ENCODE measurements at regions not wholly inside any gene's neighbourhood (a gene's known extent, or its start where the extent isn't known, plus 50 kb on each side); places are given as distances from the start of the nearest gene placed in this dataset.

DNA sequence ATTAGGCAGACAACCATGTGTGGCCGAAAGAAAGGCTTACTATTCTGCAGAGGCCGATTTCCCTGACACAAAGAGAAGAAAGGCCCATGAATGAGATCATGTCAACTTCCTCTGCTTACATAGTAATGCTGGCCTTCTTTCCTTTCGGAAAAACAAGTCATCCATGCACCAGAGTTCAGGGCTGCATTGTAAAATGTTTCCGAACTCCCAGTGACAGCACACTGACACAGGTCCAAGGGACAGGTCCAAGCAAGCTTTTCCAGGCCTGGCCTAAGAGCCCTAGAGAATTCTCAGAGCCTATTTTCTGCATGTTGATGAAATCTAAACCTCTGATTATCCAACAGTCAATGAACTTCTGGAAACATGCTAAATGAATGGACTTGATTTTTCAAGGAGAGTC, 140.9 kb downstream of the ZNF608 start:
- peak; percentile 99 for DNase-seq
- Histone ChIP-seq H3K9me3 (replicated peaks; ENCODE audit: control insufficient read depth, low read depth, low read length) (no peaks in the 10 kb centered on the region), H3K4me1 (ENCODE audit: control insufficient read depth, insufficient read depth, low read length) (peaks cover 12% of the 10 kb centered on the region), H3K36me3 (ENCODE audit: control insufficient read depth, insufficient read depth, low read length) (no peaks in the 10 kb centered on the region), H3K27ac (ENCODE audit: low read length) (peak overlapping the region; percentile 86), H3K4me3 (ENCODE audit: low read length) (no peak overlapping the region), H3K27me3 (ENCODE audit: control insufficient read depth, insufficient read depth, low read length) (no peaks in the 10 kb centered on the region)
- 13% methylated on average over 4 of the region's 4 CpGs for WGBS (ENCODE audit: insufficient coverage)

- DNase-seq = peak; percentile 59
- H3K9me3 ChIP-seq (replicated peaks; ENCODE audit: control insufficient read depth, low read depth, low read length) = no peaks in the 10 kb centered on the region
- 11% methylated on average over 1 of the region's 4 CpGs for WGBS (ENCODE audit: insufficient coverage)
- H3K27me3 ChIP-seq (ENCODE audit: control insufficient read depth, insufficient read depth, low read length) = no peaks in the 10 kb centered on the region
- no peaks in the 10 kb centered on the region for H3K36me3 ChIP-seq (ENCODE audit: control insufficient read depth, insufficient read depth, low read length)
- H3K27ac ChIP-seq (ENCODE audit: low read length) = peak overlapping the region; percentile 86
- H3K4me1 ChIP-seq (ENCODE audit: control insufficient read depth, insufficient read depth, low read length) = peaks cover 13% of the 10 kb centered on the region
- no peak overlapping the region for H3K4me3 ChIP-seq (ENCODE audit: low read length)
Measured at GRCh38 chr5:124604419-124604818, 142.0 kb downstream of the ZNF608 start.

DNA sequence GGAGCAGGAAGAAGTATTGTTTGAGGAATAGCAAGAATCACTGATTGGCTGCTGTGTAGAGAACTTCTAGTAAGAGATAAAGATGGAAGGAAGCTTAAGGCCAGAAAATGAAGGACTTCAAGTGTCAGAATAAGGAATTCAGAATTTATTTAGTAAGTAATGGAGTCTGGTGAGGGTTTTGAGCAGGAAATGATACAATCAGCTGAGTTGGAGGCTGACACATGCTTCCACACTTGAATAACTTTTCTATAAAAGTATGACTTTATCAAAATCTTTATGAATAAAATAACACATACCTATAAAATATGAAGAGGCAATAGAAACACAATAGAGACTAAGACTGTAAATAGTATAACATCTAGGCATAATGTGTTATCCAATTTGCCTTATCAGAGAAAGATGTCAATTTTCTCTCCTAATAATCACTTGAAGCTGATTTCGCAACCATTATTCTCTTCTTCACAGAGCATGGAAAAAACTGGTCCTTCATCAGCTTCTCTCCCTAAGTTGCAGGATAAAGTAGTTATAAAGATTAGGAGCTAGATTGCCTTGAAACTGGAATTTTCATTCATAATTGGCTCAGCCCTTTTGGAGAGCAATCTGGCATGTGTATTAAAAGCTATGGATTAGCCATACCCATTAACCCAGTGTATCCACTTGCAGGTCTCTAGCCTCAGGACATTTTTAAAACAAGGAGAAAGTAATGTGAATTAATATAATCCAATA, 143.4 kb downstream of the ZNF608 start:
- Histone ChIP-seq H3K9me3 (replicated peaks; ENCODE audit: control insufficient read depth, low read depth, low read length) (no peaks in the 10 kb centered on the region), H3K27ac (ENCODE audit: low read length) (no peak overlapping the region), H3K4me3 (ENCODE audit: low read length) (no peak overlapping the region), H3K4me1 (ENCODE audit: control insufficient read depth, insufficient read depth, low read length) (peaks cover 15% of the 10 kb centered on the region), H3K36me3 (ENCODE audit: control insufficient read depth, insufficient read depth, low read length) (no peaks in the 10 kb centered on the region), H3K27me3 (ENCODE audit: control insufficient read depth, insufficient read depth, low read length) (no peaks in the 10 kb centered on the region)
- DNase-seq = no peak
- no CpG with 5 or more reads among the region's 1 CpG for WGBS (ENCODE audit: insufficient coverage)

DNA sequence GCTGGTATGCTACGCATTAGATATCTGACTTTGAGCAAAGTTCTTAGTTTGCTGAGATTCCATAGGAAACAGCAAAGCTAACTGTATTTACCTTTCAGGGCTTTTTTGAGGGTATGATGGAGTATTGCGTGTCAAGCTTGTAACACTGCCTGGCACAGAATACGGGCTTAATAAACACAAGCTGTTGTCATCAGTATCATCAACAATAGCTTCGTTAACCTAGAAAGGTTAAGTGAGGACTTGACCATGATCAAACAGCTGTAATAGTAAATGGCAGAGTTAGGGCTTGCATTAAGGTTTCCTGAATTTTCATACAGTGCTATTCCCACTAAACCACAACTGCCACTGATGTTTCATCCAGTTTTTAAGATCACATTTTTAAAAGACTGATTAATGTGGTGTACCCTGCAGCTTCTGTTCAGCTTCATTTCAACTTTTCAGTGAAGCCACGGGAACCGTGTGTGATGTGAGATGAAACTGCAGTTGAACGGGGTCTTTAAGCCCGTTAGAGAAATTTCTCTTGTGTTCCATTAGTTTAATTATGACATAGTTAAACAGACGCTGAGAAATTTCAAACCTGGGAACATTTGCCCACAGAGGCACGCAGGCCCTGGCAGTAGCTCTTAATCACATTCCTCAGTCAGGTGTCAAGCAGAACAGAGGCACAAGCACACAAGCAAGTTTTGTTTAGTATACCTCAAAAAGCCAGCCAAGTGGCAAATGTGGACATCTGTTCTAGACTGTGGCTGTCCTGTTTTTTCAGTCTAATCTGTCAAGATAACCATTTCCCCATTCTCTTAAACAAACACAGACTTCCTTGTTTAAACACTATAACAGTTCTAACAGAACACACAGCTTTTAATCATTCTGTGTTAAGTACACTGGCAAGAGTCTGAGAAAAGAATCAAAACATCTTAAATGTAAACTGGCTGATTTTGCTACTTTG, 147.1 kb downstream of the ZNF608 start:
- Histone ChIP-seq H3K4me3 (ENCODE audit: low read length) (no peak overlapping the region), H3K27ac (ENCODE audit: low read length) (peak overlapping the region; percentile 17), H3K4me1 (ENCODE audit: control insufficient read depth, insufficient read depth, low read length) (peaks cover 7% of the 10 kb centered on the region), H3K9me3 (replicated peaks; ENCODE audit: control insufficient read depth, low read depth, low read length) (no peaks in the 10 kb centered on the region), H3K27me3 (ENCODE audit: control insufficient read depth, insufficient read depth, low read length) (no peaks in the 10 kb centered on the region), H3K36me3 (ENCODE audit: control insufficient read depth, insufficient read depth, low read length) (no peaks in the 10 kb centered on the region)
- DNase-seq = peak; percentile 73
- 60% methylated on average over 2 of the region's 10 CpGs for WGBS (ENCODE audit: insufficient coverage)

GRCh38 chr5:124596595-124597421, 149.6 kb downstream of the ZNF608 start:
- Histone ChIP-seq H3K4me1 (ENCODE audit: control insufficient read depth, insufficient read depth, low read length) (peaks cover 5% of the 10 kb centered on the region), H3K27ac (ENCODE audit: low read length) (no peak overlapping the region)

DNA sequence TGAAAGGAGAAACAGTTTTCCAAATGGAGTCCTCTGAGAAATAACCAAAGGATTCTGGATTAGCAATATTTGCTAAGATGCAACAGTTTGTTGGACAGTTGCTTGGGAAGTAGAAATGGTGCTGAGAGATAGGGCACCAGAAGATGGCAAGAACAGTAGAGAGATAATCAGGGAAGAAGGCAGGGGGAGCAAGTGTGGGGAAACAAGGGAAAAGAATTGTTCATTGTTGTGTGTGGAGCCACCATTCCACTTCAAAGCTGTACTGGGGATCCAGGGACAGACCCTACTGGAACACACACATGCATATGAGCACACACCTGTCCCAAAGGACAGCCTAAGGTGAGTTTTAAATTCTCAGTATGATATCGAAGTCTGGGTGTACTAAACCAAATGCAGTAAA, 152.5 kb downstream of the ZNF608 start:
- H3K27ac ChIP-seq (ENCODE audit: low read length) = no peak overlapping the region

More at GRCh38 chr5:124596595-124597421, 149.6 kb downstream of the ZNF608 start:
- H3K27me3 ChIP-seq (ENCODE audit: control insufficient read depth, insufficient read depth, low read length) = peaks cover under 1% of the 10 kb centered on the region
- no peaks in the 10 kb centered on the region for H3K9me3 ChIP-seq (replicated peaks; ENCODE audit: control insufficient read depth, low read depth, low read length)
- no peak for DNase-seq
- 36% methylated on average over 2 of the region's 5 CpGs for WGBS (ENCODE audit: insufficient coverage)
- no peak overlapping the region for H3K4me3 ChIP-seq (ENCODE audit: low read length)
- H3K36me3 ChIP-seq (ENCODE audit: control insufficient read depth, insufficient read depth, low read length) = no peaks in the 10 kb centered on the region

GRCh38 chr5:124592891-124593290, 153.5 kb downstream of the ZNF608 start:
- Histone ChIP-seq H3K9me3 (replicated peaks; ENCODE audit: control insufficient read depth, low read depth, low read length) (no peaks in the 10 kb centered on the region), H3K4me1 (ENCODE audit: control insufficient read depth, insufficient read depth, low read length) (peaks cover under 1% of the 10 kb centered on the region), H3K36me3 (ENCODE audit: control insufficient read depth, insufficient read depth, low read length) (no peaks in the 10 kb centered on the region), H3K27me3 (ENCODE audit: control insufficient read depth, insufficient read depth, low read length) (peaks cover 2% of the 10 kb centered on the region), H3K27ac (ENCODE audit: low read length) (no peak overlapping the region), H3K4me3 (ENCODE audit: low read length) (no peak overlapping the region)
- DNase-seq = no peak
- WGBS (ENCODE audit: insufficient coverage) = 100% methylated on average over 1 of the region's 2 CpGs

More for the DNA sequence above, 152.5 kb downstream of the ZNF608 start:
- no peak overlapping the region for H3K4me3 ChIP-seq (ENCODE audit: low read length)
- H3K4me1 ChIP-seq (ENCODE audit: control insufficient read depth, insufficient read depth, low read length) = peaks cover 2% of the 10 kb centered on the region
- H3K9me3 ChIP-seq (replicated peaks; ENCODE audit: control insufficient read depth, low read depth, low read length) = no peaks in the 10 kb centered on the region
- no peaks in the 10 kb centered on the region for H3K36me3 ChIP-seq (ENCODE audit: control insufficient read depth, insufficient read depth, low read length)
- no peak for DNase-seq
- peaks cover 2% of the 10 kb centered on the region for H3K27me3 ChIP-seq (ENCODE audit: control insufficient read depth, insufficient read depth, low read length)
- WGBS (ENCODE audit: insufficient coverage) = no CpG with 5 or more reads among the region's 1 CpG

GRCh38 chr5:124591583-124591982, 154.9 kb downstream of the ZNF608 start:
- Histone ChIP-seq H3K27ac (ENCODE audit: low read length) (no peak overlapping the region), H3K9me3 (replicated peaks; ENCODE audit: control insufficient read depth, low read depth, low read length) (no peaks in the 10 kb centered on the region), H3K4me3 (ENCODE audit: low read length) (no peak overlapping the region), H3K4me1 (ENCODE audit: control insufficient read depth, insufficient read depth, low read length) (no peaks in the 10 kb centered on the region), H3K36me3 (ENCODE audit: control insufficient read depth, insufficient read depth, low read length) (no peaks in the 10 kb centered on the region), H3K27me3 (ENCODE audit: control insufficient read depth, insufficient read depth, low read length) (peaks cover 2% of the 10 kb centered on the region)
- WGBS (ENCODE audit: insufficient coverage) = 89% methylated on average over 3 of the region's 5 CpGs
- DNase-seq = no peak

- peaks cover 2% of the 10 kb centered on the region for H3K27me3 ChIP-seq (ENCODE audit: control insufficient read depth, insufficient read depth, low read length)
- no peak overlapping the region for H3K4me3 ChIP-seq (ENCODE audit: low read length)
- H3K9me3 ChIP-seq (replicated peaks; ENCODE audit: control insufficient read depth, low read depth, low read length) = no peaks in the 10 kb centered on the region
- H3K4me1 ChIP-seq (ENCODE audit: control insufficient read depth, insufficient read depth, low read length) = no peaks in the 10 kb centered on the region
- no peak overlapping the region for H3K27ac ChIP-seq (ENCODE audit: low read length)
- no peak for DNase-seq
- WGBS (ENCODE audit: insufficient coverage) = no CpG with 5 or more reads among the region's 1 CpG
- H3K36me3 ChIP-seq (ENCODE audit: control insufficient read depth, insufficient read depth, low read length) = no peaks in the 10 kb centered on the region
Measured at GRCh38 chr5:124590686-124591085, 155.8 kb downstream of the ZNF608 start.

Data from muscle of leg (tissue), 3 donors.